Pons (tissue), 1 donor: ENCODE measurements at regions not wholly inside any gene's neighbourhood (a gene's known extent, or its start where the extent isn't known, plus 50 kb on each side); places are given as distances from the start of the nearest gene placed in this dataset.

Source experiments
- DNase-seq: peaks from one replicate; pipeline ENCODE4 v3.0.0-alpha.2; 2016; ENCODE audit warnings: low spot score

- no peak for DNase-seq
These were observed 102.7 kb upstream of the MAP1LC3B2 start for GRCh38 chr12:116456330-116457082.

GRCh38 chr12:116458492-116458891, 100.7 kb upstream of the MAP1LC3B2 start:
- no peak for DNase-seq

- DNase-seq = no peak
These were observed 99.9 kb upstream of the MAP1LC3B2 start for GRCh38 chr12:116459011-116459875.

- DNase-seq = no peak
These were observed 99.1 kb upstream of the MAP1LC3B2 start for GRCh38 chr12:116459916-116460663.

- no peak for DNase-seq
These were observed 98.1 kb upstream of the MAP1LC3B2 start for GRCh38 chr12:116461060-116461459.

GRCh38 chr12:116463366-116463765, 95.8 kb upstream of the MAP1LC3B2 start:
- DNase-seq = no peak

- DNase-seq = no peak
These were observed 93.8 kb upstream of the MAP1LC3B2 start for GRCh38 chr12:116465407-116465806.

GRCh38 chr12:116465856-116466255, 93.3 kb upstream of the MAP1LC3B2 start:
- DNase-seq = no peak

GRCh38 chr12:116466536-116466935, 92.6 kb upstream of the MAP1LC3B2 start:
- no peak for DNase-seq

GRCh38 chr12:116469344-116469743, 89.8 kb upstream of the MAP1LC3B2 start:
- DNase-seq = no peak

GRCh38 chr12:116471544-116471943, 87.6 kb upstream of the MAP1LC3B2 start:
- no peak for DNase-seq

- no peak for DNase-seq
These were observed 87.0 kb upstream of the MAP1LC3B2 start for GRCh38 chr12:116472193-116472592.

- no peak for DNase-seq
These were observed 85.8 kb upstream of the MAP1LC3B2 start for GRCh38 chr12:116473416-116473815.

- no peak for DNase-seq
These were observed 84.8 kb upstream of the MAP1LC3B2 start for GRCh38 chr12:116474331-116474730.

- DNase-seq = no peak
These were observed 84.3 kb upstream of the MAP1LC3B2 start for GRCh38 chr12:116474899-116475298.

- no peak for DNase-seq
These were observed 82.9 kb upstream of the MAP1LC3B2 start for GRCh38 chr12:116476227-116476822.

GRCh38 chr12:116478243-116478773, 80.9 kb upstream of the MAP1LC3B2 start:
- no peak for DNase-seq

- DNase-seq = no peak
These were observed 78.9 kb upstream of the MAP1LC3B2 start for GRCh38 chr12:116480210-116480810.

- no peak for DNase-seq
These were observed 77.5 kb upstream of the MAP1LC3B2 start for GRCh38 chr12:116481726-116482125.

GRCh38 chr12:116482179-116482578, 77.0 kb upstream of the MAP1LC3B2 start:
- DNase-seq = no peak

GRCh38 chr12:116482859-116483258, 76.3 kb upstream of the MAP1LC3B2 start:
- no peak for DNase-seq
